ENCODE measurements at regions not wholly inside any gene's neighbourhood (a gene's known extent, or its start where the extent isn't known, plus 50 kb on each side); places are given as distances from the start of the nearest gene placed in this dataset.

GRCh38 chr6:23534351-23534750, 591.7 kb upstream of the NRSN1 start:
- DNase-seq (ENCODE audit: low spot score): no peak
- Histone ChIP-seq H3K9ac (ENCODE audit: low read depth in 1 of 2, low read length in 2 of 2) (no peak overlapping the region), H3K4me1 (ENCODE audit: control insufficient read depth in 4 of 4, insufficient read depth in 4 of 4, low read length in 3 of 4) (no peaks in the 10 kb centered on the region), H3K27ac (ENCODE audit: low read depth in 1 of 2, low read length in 2 of 2) (no peak overlapping the region), H3K9me3 (ENCODE audit: control insufficient read depth in 4 of 4, low read length in 3 of 4) (no peaks in the 10 kb centered on the region), H3K4me3 (ENCODE audit: low read depth in 1 of 3, low read length in 3 of 3) (no peak overlapping the region), H3K36me3 (ENCODE audit: control insufficient read depth in 4 of 4, insufficient read depth in 3 of 4, low read depth in 1 of 4, low read length in 3 of 4) (no peaks in the 10 kb centered on the region), H3K27me3 (ENCODE audit: control insufficient read depth in 4 of 4, insufficient read depth in 4 of 4, low read length in 3 of 4) (no peaks in the 10 kb centered on the region)
- WGBS: 80% methylated on average over 2 of the region's 2 CpGs
- no peak for TF ChIP-seq ZBTB33 (IDR thresholded peaks at IDR 0.05)
- TF ChIP-seq NR2F2 (IDR thresholded peaks at IDR 0.05): no peak
- TF ChIP-seq HNF4A (conservative IDR thresholded peaks at IDR 0.05): no peak
- TF ChIP-seq RAD21 (IDR thresholded peaks at IDR 0.05): no peak
- no peak for TF ChIP-seq ATF3 (IDR thresholded peaks at IDR 0.05)

GRCh38 chr6:23535101-23535500, 590.9 kb upstream of the NRSN1 start:
- Histone ChIP-seq H3K4me3 (ENCODE audit: low read depth in 1 of 3, low read length in 3 of 3) (no peak overlapping the region), H3K4me1 (ENCODE audit: control insufficient read depth in 4 of 4, insufficient read depth in 4 of 4, low read length in 3 of 4) (no peaks in the 10 kb centered on the region), H3K27me3 (ENCODE audit: control insufficient read depth in 4 of 4, insufficient read depth in 4 of 4, low read length in 3 of 4) (no peaks in the 10 kb centered on the region), H3K36me3 (ENCODE audit: control insufficient read depth in 4 of 4, insufficient read depth in 3 of 4, low read depth in 1 of 4, low read length in 3 of 4) (no peaks in the 10 kb centered on the region), H3K27ac (ENCODE audit: low read depth in 1 of 2, low read length in 2 of 2) (no peak overlapping the region), H3K9ac (ENCODE audit: low read depth in 1 of 2, low read length in 2 of 2) (no peak overlapping the region), H3K9me3 (ENCODE audit: control insufficient read depth in 4 of 4, low read length in 3 of 4) (no peaks in the 10 kb centered on the region)
- over 99% methylated on average over 2 of the region's 2 CpGs for WGBS
- DNase-seq (ENCODE audit: low spot score): no peak
- TF ChIP-seq GABPA (IDR thresholded peaks at IDR 0.05 in 1 of 2, conservative IDR thresholded peaks at IDR 0.05 in 1 of 2) (no peak), FOXA2 (IDR thresholded peaks at IDR 0.05) (no peak), HNF4G (IDR thresholded peaks at IDR 0.05) (no peak), YY1 (IDR thresholded peaks at IDR 0.05) (no peak), NR2F2 (IDR thresholded peaks at IDR 0.05) (no peak), TAF1 (conservative IDR thresholded peaks at IDR 0.05) (no peak), CTCF (IDR thresholded peaks at IDR 0.05; ENCODE audit: low read depth, low read length, missing input control) (no peak), ZBTB33 (IDR thresholded peaks at IDR 0.05) (no peak), HNF4A (conservative IDR thresholded peaks at IDR 0.05) (no peak), EGR1 (IDR thresholded peaks at IDR 0.05; ENCODE audit: low read depth in 2 of 2) (no peak), MAX (IDR thresholded peaks at IDR 0.05) (no peak), RAD21 (IDR thresholded peaks at IDR 0.05) (no peak)
